GM18505 (cell line): ENCODE measurements at regions not wholly inside any gene's neighbourhood (a gene's known extent, or its start where the extent isn't known, plus 50 kb on each side); places are given as distances from the start of the nearest gene placed in this dataset.
"Not testable (repeated sequence)": the region's sequence is repeated elsewhere in the genome, so short reads cannot be mapped to it uniquely, and the experiment has no call there.

Source experiments
- ATAC-seq: cut with Tn5 transposase; IDR thresholded peaks from one replicate; pipeline ENCODE4 v1.9.1; 2021; ENCODE audit not compliant: unreplicated experiment
- POLR2A ChIP-seq: IDR thresholded peaks from 4 replicates; pipeline ENCODE4 v1.6.1; 2011; ENCODE audit warnings: borderline replicate concordance; ENCODE audit not compliant: insufficient read depth, insufficient read length; ENCODE audit errors: extremely low read depth

- ATAC-seq = no peak
- TF ChIP-seq POLR2A = no peak
These were observed 140.9 kb downstream of the SLC25A46 start for GRCh38 chr5:110879675-110880074.

DNA sequence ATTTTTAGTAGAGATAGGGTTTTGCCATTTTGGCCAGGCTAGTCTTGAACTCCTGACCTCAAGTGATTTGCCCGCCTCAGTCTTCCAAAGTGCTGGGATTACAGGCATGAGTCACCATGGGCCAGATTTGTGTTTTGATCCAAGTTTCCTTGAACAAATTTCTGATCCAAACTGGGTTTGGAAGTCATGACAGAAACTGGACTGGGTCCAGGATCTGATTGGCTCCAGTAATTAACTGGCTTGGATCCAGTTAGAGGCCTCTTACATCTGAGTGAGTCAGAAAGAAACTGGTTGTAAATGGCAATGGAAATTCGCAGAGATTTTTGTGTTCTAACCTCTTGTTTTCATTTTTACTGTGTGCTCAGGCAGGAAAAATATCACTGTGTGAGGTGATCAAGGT is 141.6 kb downstream of the SLC25A46 start:
- ATAC-seq = no peak
- TF ChIP-seq POLR2A = no peak

- no peak for TF ChIP-seq POLR2A
- ATAC-seq = no peak
These were observed 145.2 kb downstream of the SLC25A46 start for GRCh38 chr5:110884005-110884404.

DNA sequence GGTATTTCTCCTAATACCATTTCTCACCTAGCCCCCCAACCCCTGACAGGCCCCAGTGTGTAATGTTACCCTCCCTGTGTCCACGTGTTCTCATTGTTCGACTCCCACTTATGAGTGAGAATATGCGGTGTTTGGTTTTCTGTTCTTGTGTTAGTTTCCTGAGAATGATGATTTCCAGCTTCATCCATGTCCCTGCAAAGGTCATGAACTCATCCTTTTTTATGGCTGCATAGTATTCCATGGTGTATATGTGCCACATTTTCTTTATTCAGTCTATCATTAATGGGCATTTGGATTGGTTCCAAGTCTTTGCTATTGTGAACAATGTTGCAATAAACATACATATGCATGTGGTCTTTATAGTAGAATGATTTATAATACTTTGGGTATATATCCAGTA is 148.4 kb downstream of the SLC25A46 start:
- ATAC-seq = not testable (repeated sequence)

- not testable (repeated sequence) for ATAC-seq
These were observed 155.2 kb downstream of the SLC25A46 start for GRCh38 chr5:110893854-110894483.

DNA sequence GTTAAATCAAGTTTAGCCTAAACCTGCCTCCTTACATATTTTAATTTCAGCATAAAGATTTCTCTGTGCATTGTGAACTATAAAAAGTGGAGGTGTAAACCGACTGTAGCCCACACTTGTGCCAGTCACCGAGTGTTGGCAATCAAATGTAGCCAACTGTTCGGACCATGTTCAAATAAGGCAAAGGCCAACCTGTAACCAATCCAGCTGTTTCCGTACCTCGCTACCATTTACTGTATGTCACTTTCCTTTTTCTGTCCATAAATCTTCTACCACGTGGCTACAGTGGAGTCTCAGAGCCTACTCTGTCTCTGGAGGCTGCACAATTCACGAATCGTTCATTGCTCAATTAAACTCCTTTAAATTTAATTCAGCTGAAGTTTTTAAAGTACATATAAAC is 156.0 kb downstream of the SLC25A46 start:
- TF ChIP-seq POLR2A = no peak
- no peak for ATAC-seq

- ATAC-seq = no peak
These were observed 158.1 kb downstream of the SLC25A46 start for GRCh38 chr5:110896901-110897300.

GRCh38 chr5:110899566-110900412 is 161.0 kb downstream of the SLC25A46 start:
- TF ChIP-seq POLR2A = no peak
- peak; percentile 78 for ATAC-seq

More at GRCh38 chr5:110896901-110897300, 158.1 kb downstream of the SLC25A46 start:
- TF ChIP-seq POLR2A = no peak

- ATAC-seq = no peak
These were observed 162.0 kb downstream of the SLC25A46 start for GRCh38 chr5:110900829-110901228.

DNA sequence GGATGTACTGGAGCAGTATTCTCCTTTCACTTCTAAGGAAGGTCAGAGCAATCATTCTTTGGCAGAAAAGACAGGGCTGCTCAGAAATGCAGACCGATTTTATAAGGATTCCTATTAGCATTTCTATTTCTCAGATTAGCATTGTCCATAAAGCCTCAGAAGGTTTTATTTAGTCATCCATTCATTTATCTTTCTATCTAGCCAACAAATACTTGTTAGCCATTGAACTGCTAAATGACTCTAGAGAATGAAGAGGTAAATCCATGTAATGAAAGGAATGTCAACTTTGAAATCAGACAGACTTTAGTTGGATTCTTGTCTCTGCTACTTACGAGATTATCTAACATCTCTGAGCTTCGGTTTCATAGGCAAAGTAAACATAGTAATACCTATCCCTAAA is 165.2 kb downstream of the SLC25A46 start:
- no peak for TF ChIP-seq POLR2A
- ATAC-seq = no peak

More at GRCh38 chr5:110900829-110901228, 162.0 kb downstream of the SLC25A46 start:
- TF ChIP-seq POLR2A = no peak

- no peak for TF ChIP-seq POLR2A
- no peak for ATAC-seq
These were observed 162.7 kb upstream of the TSLP start for GRCh38 chr5:110908848-110909247.

DNA sequence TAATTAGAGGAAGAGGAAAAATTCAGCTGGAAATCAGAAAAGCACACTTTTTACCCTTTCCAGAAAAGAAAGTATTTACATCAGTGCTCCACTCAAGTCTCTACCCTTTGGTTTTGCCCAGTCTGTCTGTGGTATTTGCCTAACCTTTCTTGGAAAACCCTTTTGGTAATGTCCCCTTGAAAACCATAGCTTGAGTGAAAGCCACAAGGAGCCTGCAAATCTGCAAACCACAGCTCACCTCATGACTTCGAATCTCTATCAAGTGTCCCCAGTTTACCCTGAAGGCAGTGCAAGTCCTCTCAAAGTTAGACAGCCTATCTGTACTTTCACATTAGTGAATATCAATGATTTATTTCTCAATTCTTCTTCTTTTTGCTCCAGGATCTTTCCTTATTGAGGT is 162.1 kb upstream of the TSLP start:
- ATAC-seq = no peak
- TF ChIP-seq POLR2A = no peak

- no peak for TF ChIP-seq POLR2A
- no peak for ATAC-seq
These were observed 161.6 kb upstream of the TSLP start for GRCh38 chr5:110909950-110910349.

DNA sequence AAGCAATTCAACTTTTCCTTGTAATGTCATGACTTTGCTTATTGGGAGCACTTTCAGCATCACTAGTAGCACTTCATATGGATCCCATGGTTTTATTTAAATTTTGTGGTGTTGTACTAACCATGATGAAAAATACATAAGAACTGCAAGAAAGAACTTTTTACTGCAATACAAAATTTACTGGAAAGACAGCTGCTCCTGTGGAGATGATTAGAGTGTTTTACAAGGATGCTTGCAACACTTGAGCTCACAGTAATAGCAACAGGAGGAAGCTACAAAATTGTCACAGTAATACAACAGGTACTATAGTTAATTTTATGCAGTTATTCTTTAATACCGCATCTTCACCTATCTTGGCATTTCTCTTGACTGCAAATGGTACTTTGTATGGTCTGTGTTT is 158.3 kb upstream of the TSLP start:
- TF ChIP-seq POLR2A = no peak
- ATAC-seq = no peak
